B cell (primary cell): ENCODE measurements at regions not wholly inside any gene's neighbourhood (a gene's known extent, or its start where the extent isn't known, plus 50 kb on each side); places are given as distances from the start of the nearest gene placed in this dataset.

Source experiments
- ATAC-seq: fragments of 200-7000 bp; cut with Tn5 transposase; one replicate; pipeline ENCODE4 v1.10.0; 2021; ENCODE audit warnings: low read depth, mild to moderate bottlenecking, moderate number of reproducible peaks, moderate library complexity
- CTCF ChIA-PET: fragments of 350-600 bp; sonication (Branson Sonifier 250); formaldehyde crosslinking; loops from one replicate; lab custom pipeline; 2021; ENCODE audit warnings: antibody characterized with exemption, inconsistent platforms; lab: Charles Lee
- POLR2A ChIA-PET: fragments of 350-600 bp; sonication (Branson Sonifier 250); formaldehyde crosslinking; loops from one replicate; lab custom pipeline; 2021; ENCODE audit warnings: antibody characterized with exemption; lab: Charles Lee
- DNase-seq: peaks from one replicate; pipeline ENCODE4 v3.0.0; 2013
- H2AFZ ChIP-seq: 2 replicates; pipeline ENCODE4 v1.6.1; 2012; ENCODE audit warnings: mild to moderate bottlenecking, low read depth, low read length; ENCODE audit not compliant: insufficient read depth, poor library complexity, severe bottlenecking
- H3K27ac ChIP-seq, 2 donors: 1 replicate in 1 of 2; 2 replicates in 1 of 2; pipeline ENCODE4 v1.5.1; 2012 to 2013; ENCODE audit warnings: low read length in 2 of 2, mild to moderate bottlenecking in 2 of 2, moderate library complexity in 1 of 2
- H3K27me3 ChIP-seq, 4 experiments: fragments of 200-600 bp in 1 of 4; sonication (generic) in 1 of 4; replicated peaks in 1 of 4; 1 replicate in 2 of 4; 2 replicates in 2 of 4; pipeline versions ENCODE4 v1.6.1 to v1.7.0; 2013 to 2016; ENCODE audit warnings: low read length in 3 of 4, mild to moderate bottlenecking in 2 of 4, mixed read lengths in 1 of 4, moderate library complexity in 1 of 4; ENCODE audit not compliant: insufficient read depth in 4 of 4, control insufficient read depth in 3 of 4; ENCODE audit errors: control extremely low read depth in 1 of 4
- H3K36me3 ChIP-seq, 2 experiments: replicated peaks in 1 of 2; 1 replicate in 1 of 2; 2 replicates in 1 of 2; pipeline versions ENCODE4 v1.6.1 to v1.7.1; 2013; ENCODE audit warnings: low read length in 1 of 2; ENCODE audit not compliant: insufficient read depth in 2 of 2, control insufficient read depth in 1 of 2; ENCODE audit errors: control extremely low read depth in 1 of 2, extremely low read depth in 1 of 2
- H3K4me1 ChIP-seq, 2 donors: fragments of 200-600 bp in 1 of 2; sonication (generic) in 1 of 2; 1 replicate in 1 of 2; 2 replicates in 1 of 2; pipeline versions ENCODE4 v1.5.1 to v1.6.1; 2013 to 2017; ENCODE audit warnings: low read length in 2 of 2; ENCODE audit not compliant: control insufficient read depth in 2 of 2, insufficient read depth in 2 of 2
- H3K4me2 ChIP-seq: replicated peaks from 2 replicates; pipeline ENCODE3; 2012; ENCODE audit warnings: mild to moderate bottlenecking, low read depth, low read length; ENCODE audit not compliant: poor library complexity, severe bottlenecking
- H3K4me3 ChIP-seq, 5 experiments: fragments of 200-600 bp in 1 of 5; sonication (generic) in 1 of 5; 1 replicate in 3 of 5; 2 replicates in 2 of 5; pipeline versions ENCODE4 v1.5.1 to v1.7.0; 2011 to 2016; ENCODE audit warnings: low read length in 4 of 5, mild to moderate bottlenecking in 4 of 5, low read depth in 2 of 5, control low read depth in 1 of 5, moderate library complexity in 1 of 5; ENCODE audit not compliant: insufficient read depth in 1 of 5; ENCODE audit errors: control extremely low read depth in 1 of 5, extremely low read depth in 1 of 5
- H3K79me2 ChIP-seq: fragments of 200-600 bp; sonication (generic); one replicate; pipeline ENCODE4 v1.6.0; 2016; ENCODE audit warnings: low read length; ENCODE audit not compliant: control insufficient read depth, insufficient read depth
- H3K9ac ChIP-seq: fragments of 200-600 bp; sonication (generic); 2 replicates; pipeline ENCODE4 v1.6.1; 2017; ENCODE audit warnings: mild to moderate bottlenecking, low read length, moderate library complexity
- H3K9me3 ChIP-seq, 3 donors: one replicate each; pipeline versions ENCODE4 v1.6.1 to v1.7.1; 2013; ENCODE audit warnings: low read length in 2 of 3; ENCODE audit not compliant: control insufficient read depth in 2 of 3, insufficient read depth in 1 of 3; ENCODE audit errors: control extremely low read depth in 1 of 3
- H4K20me1 ChIP-seq: 2 replicates; pipeline ENCODE4 v1.6.0; 2012; ENCODE audit warnings: mild to moderate bottlenecking, low read length; ENCODE audit not compliant: insufficient read depth, control insufficient read depth, poor library complexity, severe bottlenecking
- H3K27ac Mint-ChIP-seq: one replicate; pipeline ENCODE4 v1.8.0; 2021; ENCODE audit warnings: mixed read lengths
- H3K27me3 Mint-ChIP-seq: one replicate; pipeline ENCODE4 v1.8.0; 2021; ENCODE audit warnings: mixed read lengths
- H3K4me1 Mint-ChIP-seq: one replicate; pipeline ENCODE4 v1.8.0; 2021; ENCODE audit warnings: mixed read lengths
- H3K4me3 Mint-ChIP-seq: one replicate; pipeline ENCODE4 v1.8.0; 2021; ENCODE audit warnings: mixed read lengths
- H3K9me3 Mint-ChIP-seq: one replicate; pipeline ENCODE4 v1.8.0; 2022; ENCODE audit warnings: mixed read lengths; ENCODE audit not compliant: insufficient read depth
- EZH2 ChIP-seq: IDR thresholded peaks from 2 replicates; pipeline ENCODE4 v1.6.1; 2012; ENCODE audit warnings: borderline replicate concordance, low read depth, mild to moderate bottlenecking, moderate library complexity, low read length; ENCODE audit not compliant: insufficient read depth, poor library complexity, severe bottlenecking
- WGBS: methylation state at CpG from one replicate; pipeline ENCODE4 v1.1.5; 2013; ENCODE audit warnings: missing lambda C conversion rate; ENCODE audit not compliant: insufficient coverage; 5-methylcytosine and 5-hydroxymethylcytosine counted together
- intact Hi-C: fragments of 100-400 bp; cut with micrococcal nuclease; formaldehyde crosslinking; loops from one replicate; pipeline ENCODE4 v1.10.0; 2022
- TF ChIP-seq, protein P1 (sequence below): fragments of 200-600 bp; IDR thresholded peaks from one replicate; pipeline ENCODE4 v1.8.0; 2022; ENCODE audit warnings: antibody characterized with exemption, mild to moderate bottlenecking

DNA sequence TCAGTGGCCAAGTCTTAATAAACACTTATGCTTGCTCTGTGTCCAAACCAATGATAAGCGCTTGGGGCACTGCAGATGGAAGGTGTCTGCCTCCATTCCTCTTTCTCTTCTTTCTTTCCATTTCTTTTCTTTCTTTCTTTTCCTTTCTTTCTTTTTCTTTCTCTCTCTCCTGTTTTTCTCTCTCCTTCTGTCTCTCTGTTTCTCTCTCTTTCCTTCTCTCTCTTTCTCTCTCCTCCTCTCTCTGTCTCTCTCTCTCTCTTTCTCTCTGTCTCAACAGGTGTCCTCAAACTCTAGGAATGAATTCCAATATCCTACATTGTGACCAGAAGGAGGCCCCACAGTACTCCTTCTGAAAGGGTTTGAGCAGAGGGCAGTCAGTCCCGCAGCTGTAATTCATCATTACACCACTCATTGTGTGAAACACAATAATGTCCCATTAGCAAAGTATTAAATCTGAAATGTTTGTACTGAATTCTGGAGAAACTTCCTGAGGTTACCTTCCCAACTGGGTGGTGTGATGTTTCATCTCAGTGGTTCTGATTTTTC is 66.5 kb upstream of the PAGE1 start:
- Histone ChIP-seq H2AFZ (no peak overlapping the region), H3K4me2 (no peak overlapping the region), H4K20me1 (no peaks in the 10 kb centered on the region), H3K4me3 (no peak overlapping the region), H3K9me3 (no peaks in the 10 kb centered on the region), H3K4me1 (no peaks in the 10 kb centered on the region), H3K36me3 (no peaks in the 10 kb centered on the region), H3K79me2 (no peaks in the 10 kb centered on the region), H3K27ac (no peak overlapping the region), H3K9ac (no peak overlapping the region), H3K27me3 (no peaks in the 10 kb centered on the region)
- Mint-ChIP-seq H3K4me3 (no peak overlapping the region), H3K27me3 (peaks cover 4% of the 10 kb centered on the region), H3K4me1 (no peaks in the 10 kb centered on the region), H3K9me3 (no peaks in the 10 kb centered on the region), H3K27ac (no peak overlapping the region)
- POLR2A ChIA-PET, result no interaction called here
- CTCF ChIA-PET, result no interaction called here
- ATAC-seq (no peak), DNase-seq (no peak)
- TF ChIP-seq EZH2, result no peak
- TF ChIP-seq, protein P1, sequence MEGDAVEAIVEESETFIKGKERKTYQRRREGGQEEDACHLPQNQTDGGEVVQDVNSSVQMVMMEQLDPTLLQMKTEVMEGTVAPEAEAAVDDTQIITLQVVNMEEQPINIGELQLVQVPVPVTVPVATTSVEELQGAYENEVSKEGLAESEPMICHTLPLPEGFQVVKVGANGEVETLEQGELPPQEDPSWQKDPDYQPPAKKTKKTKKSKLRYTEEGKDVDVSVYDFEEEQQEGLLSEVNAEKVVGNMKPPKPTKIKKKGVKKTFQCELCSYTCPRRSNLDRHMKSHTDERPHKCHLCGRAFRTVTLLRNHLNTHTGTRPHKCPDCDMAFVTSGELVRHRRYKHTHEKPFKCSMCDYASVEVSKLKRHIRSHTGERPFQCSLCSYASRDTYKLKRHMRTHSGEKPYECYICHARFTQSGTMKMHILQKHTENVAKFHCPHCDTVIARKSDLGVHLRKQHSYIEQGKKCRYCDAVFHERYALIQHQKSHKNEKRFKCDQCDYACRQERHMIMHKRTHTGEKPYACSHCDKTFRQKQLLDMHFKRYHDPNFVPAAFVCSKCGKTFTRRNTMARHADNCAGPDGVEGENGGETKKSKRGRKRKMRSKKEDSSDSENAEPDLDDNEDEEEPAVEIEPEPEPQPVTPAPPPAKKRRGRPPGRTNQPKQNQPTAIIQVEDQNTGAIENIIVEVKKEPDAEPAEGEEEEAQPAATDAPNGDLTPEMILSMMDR, result no peak
- intact Hi-C loops, result loop anchor here (5.0 kb wide), 1 partner anchor 115 kb away; the partner anchor contains the start of gene USP27X
- WGBS, result no CpG with 5 or more reads among the region's 2 CpGs

DNA sequence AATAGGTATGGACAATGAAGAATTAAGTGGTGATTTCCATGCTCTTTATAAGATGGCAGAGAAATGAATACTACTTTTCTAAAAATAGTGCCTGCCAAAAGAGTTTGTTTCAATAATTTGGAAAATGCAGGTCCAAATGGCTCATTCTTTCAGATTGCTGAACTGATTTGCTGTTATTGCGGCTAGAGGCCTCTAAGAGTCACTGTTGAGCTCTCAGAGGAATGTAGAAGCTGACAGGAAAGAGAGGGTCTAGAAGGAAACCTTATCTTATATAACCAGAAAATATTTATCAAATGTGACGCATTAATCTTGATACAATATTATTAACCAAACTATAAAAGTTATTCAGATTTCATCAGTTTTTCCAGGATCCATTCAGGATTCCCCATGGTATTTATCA is 65.7 kb upstream of the PAGE1 start:
- Histone ChIP-seq H3K27me3 (no peaks in the 10 kb centered on the region), H2AFZ (no peak overlapping the region), H3K4me1 (no peaks in the 10 kb centered on the region), H3K4me3 (no peak overlapping the region), H3K36me3 (no peaks in the 10 kb centered on the region), H3K9ac (no peak overlapping the region), H3K4me2 (no peak overlapping the region), H3K79me2 (no peaks in the 10 kb centered on the region), H4K20me1 (no peaks in the 10 kb centered on the region), H3K9me3 (no peaks in the 10 kb centered on the region), H3K27ac (no peak overlapping the region)
- intact Hi-C loops, result loop anchor here (5.0 kb wide), 1 partner anchor 116 kb away; the partner anchor contains the start of gene USP27X
- CTCF ChIA-PET, result no interaction called here
- POLR2A ChIA-PET, result no interaction called here
- WGBS, result no CpG with 5 or more reads among the region's 2 CpGs
- Mint-ChIP-seq H3K27me3 (peaks cover 4% of the 10 kb centered on the region), H3K4me1 (no peaks in the 10 kb centered on the region), H3K27ac (no peak overlapping the region), H3K4me3 (no peak overlapping the region), H3K9me3 (no peaks in the 10 kb centered on the region)
- no peak for ATAC-seq
- no peak for TF ChIP-seq EZH2
- TF ChIP-seq, protein P1, result peak; percentile 54
- DNase-seq, result peak; percentile 13
